ENCODE measurements at regions not wholly inside any gene's neighbourhood (a gene's known extent, or its start where the extent isn't known, plus 50 kb on each side); places are given as distances from the start of the nearest gene placed in this dataset.

DNA sequence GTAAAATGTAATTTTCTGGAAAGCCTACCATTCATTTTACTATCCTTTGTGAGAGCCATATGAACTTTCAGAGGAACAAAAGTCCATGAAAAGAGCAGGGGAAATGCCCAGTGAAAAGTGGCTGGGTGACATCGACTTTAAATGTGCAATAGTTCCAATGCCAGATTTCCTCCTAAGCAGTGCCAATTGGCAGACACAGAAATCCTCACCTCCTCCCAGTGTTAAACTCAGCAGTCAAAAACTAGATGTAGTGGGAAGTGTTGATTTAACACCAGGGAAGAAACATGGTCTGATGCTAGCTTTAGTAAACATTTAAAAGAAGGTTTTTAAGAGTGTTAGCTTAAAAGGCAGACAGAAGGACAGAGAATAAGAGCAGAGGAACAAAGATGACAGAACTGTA lies 2055.2 kb downstream of the MAT2B start:
- POLR2A ChIA-PET: no interaction called here
- H3K4me3 Mint-ChIP-seq: no peak overlapping the region

DNA sequence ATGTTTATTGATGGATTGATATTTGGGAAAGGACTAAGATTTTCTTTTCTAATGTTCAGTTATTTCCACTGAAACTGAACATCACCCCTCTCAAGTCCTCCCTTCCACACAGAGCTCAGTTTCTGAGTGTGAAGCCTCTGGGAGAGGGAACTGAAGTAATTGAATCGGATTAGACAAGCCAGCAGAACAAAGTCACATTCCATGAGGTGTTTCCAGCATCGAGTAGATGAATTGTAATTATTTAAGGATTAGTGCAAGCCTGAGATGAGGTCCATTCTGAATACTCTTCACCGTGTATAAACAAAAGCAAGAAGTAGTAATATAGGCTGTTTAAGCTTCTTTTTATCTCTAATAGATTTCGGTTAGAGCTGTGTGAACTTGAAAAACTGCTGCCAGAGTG lies 2060.5 kb downstream of the MAT2B start:
- H3K4me3 Mint-ChIP-seq: no peak overlapping the region
- POLR2A ChIA-PET: no interaction called here
- no peak for ATAC-seq (ENCODE audit: low read depth)
- no peaks in the 10 kb centered on the region for H3K4me1 Mint-ChIP-seq
- peaks cover 2% of the 10 kb centered on the region for H3K9me3 Mint-ChIP-seq
- H3K36me3 Mint-ChIP-seq: no peaks in the 10 kb centered on the region
- H3K27me3 Mint-ChIP-seq: no peaks in the 10 kb centered on the region
- H3K27ac Mint-ChIP-seq: no peak overlapping the region
- no peak for DNase-seq

More for the DNA sequence above, 2055.2 kb downstream of the MAT2B start:
- no peaks in the 10 kb centered on the region for H3K4me1 Mint-ChIP-seq
- H3K27me3 Mint-ChIP-seq: no peaks in the 10 kb centered on the region
- H3K27ac Mint-ChIP-seq: no peak overlapping the region
- ATAC-seq (ENCODE audit: low read depth) (no peak), DNase-seq (no peak)
- H3K36me3 Mint-ChIP-seq: no peaks in the 10 kb centered on the region
- peaks cover 1% of the 10 kb centered on the region for H3K9me3 Mint-ChIP-seq

GRCh38 chr5:165569551-165569950 lies 2064.1 kb downstream of the MAT2B start:
- POLR2A ChIA-PET: no interaction called here
- H3K4me3 Mint-ChIP-seq: no peak overlapping the region
- no peaks in the 10 kb centered on the region for H3K27me3 Mint-ChIP-seq
- no peaks in the 10 kb centered on the region for H3K4me1 Mint-ChIP-seq
- H3K9me3 Mint-ChIP-seq: peaks cover 6% of the 10 kb centered on the region
- ATAC-seq (ENCODE audit: low read depth) (no peak), DNase-seq (no peak)
- H3K36me3 Mint-ChIP-seq: no peaks in the 10 kb centered on the region
- H3K27ac Mint-ChIP-seq: no peak overlapping the region

GRCh38 chr5:165573445-165573844 lies 2068.0 kb downstream of the MAT2B start:
- no peak for DNase-seq
- Mint-ChIP-seq H3K9me3 (peaks cover 6% of the 10 kb centered on the region), H3K27me3 (no peaks in the 10 kb centered on the region), H3K4me1 (no peaks in the 10 kb centered on the region), H3K4me3 (no peak overlapping the region), H3K27ac (no peak overlapping the region), H3K36me3 (no peaks in the 10 kb centered on the region)
- no peak for ATAC-seq (ENCODE audit: low read depth)
- POLR2A ChIA-PET: no interaction called here

DNA sequence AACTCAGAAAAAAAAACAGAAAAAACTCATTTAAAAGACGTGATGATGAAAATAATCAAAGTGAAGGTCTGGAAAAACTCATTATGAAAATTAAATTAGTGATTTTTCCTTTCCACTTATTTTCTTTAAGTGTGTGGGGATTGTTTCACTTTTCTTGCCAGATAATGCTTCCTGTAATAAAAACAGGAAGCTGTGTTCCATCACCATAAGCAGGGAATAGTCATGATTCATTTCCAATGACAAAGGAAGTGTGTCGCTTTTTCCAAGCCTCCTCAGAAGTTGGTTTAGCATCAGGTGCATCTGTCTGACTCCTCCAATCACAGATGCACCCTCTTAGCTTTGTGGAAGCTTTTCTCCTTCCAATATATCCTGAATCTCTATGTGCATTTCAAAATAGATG lies 2068.7 kb downstream of the MAT2B start:
- Mint-ChIP-seq H3K27me3 (no peaks in the 10 kb centered on the region), H3K9me3 (peaks cover 6% of the 10 kb centered on the region), H3K4me1 (no peaks in the 10 kb centered on the region), H3K36me3 (no peaks in the 10 kb centered on the region), H3K27ac (no peak overlapping the region), H3K4me3 (no peak overlapping the region)
- DNase-seq (no peak), ATAC-seq (ENCODE audit: low read depth) (no peak)
- POLR2A ChIA-PET: no interaction called here

- Mint-ChIP-seq H3K9me3 (no peaks in the 10 kb centered on the region), H3K4me1 (no peaks in the 10 kb centered on the region), H3K27ac (no peak overlapping the region), H3K27me3 (no peaks in the 10 kb centered on the region), H3K4me3 (no peak overlapping the region), H3K36me3 (no peaks in the 10 kb centered on the region)
- no peak for ATAC-seq (ENCODE audit: low read depth)
- POLR2A ChIA-PET: no interaction called here
- no peak for DNase-seq
Observed at GRCh38 chr5:165576678-165577275, 2071.4 kb downstream of the MAT2B start.

DNA sequence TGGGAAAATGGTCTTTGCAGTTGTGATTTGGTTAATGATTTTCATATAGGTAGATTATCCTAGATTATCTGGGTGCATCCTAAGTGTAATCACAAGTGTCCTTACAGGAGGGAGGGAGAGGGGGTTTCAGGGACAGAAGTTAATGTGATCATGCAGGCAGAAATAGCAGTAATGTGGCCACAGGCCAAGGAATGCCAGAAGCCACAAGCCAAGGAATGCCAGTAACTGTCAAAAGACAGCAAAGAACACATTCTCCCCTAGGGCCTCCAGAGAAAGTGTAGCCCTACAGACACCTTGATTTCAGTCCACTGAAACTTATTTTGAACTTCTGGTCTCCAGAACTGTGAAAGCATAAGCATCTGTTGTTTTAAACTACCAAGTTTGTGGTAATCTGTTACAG lies 2074.5 kb downstream of the MAT2B start:
- POLR2A ChIA-PET: no interaction called here
- H3K27me3 Mint-ChIP-seq: no peaks in the 10 kb centered on the region
- no peaks in the 10 kb centered on the region for H3K4me1 Mint-ChIP-seq
- H3K36me3 Mint-ChIP-seq: no peaks in the 10 kb centered on the region
- ATAC-seq (ENCODE audit: low read depth) (no peak), DNase-seq (no peak)
- no peak overlapping the region for H3K4me3 Mint-ChIP-seq
- H3K27ac Mint-ChIP-seq: no peak overlapping the region
- no peaks in the 10 kb centered on the region for H3K9me3 Mint-ChIP-seq

- no peaks in the 10 kb centered on the region for H3K4me1 Mint-ChIP-seq
- POLR2A ChIA-PET: no interaction called here
- no peak for ATAC-seq (ENCODE audit: low read depth)
- H3K27me3 Mint-ChIP-seq: no peaks in the 10 kb centered on the region
- no peak overlapping the region for H3K4me3 Mint-ChIP-seq
- H3K9me3 Mint-ChIP-seq: peaks cover 1% of the 10 kb centered on the region
- no peak for DNase-seq
- H3K36me3 Mint-ChIP-seq: no peaks in the 10 kb centered on the region
- no peak overlapping the region for H3K27ac Mint-ChIP-seq
Observed at GRCh38 chr5:165594693-165595092, 2089.3 kb downstream of the MAT2B start.

GRCh38 chr5:165602529-165602928 lies 2097.1 kb downstream of the MAT2B start:
- ATAC-seq (ENCODE audit: low read depth) (no peak), DNase-seq (no peak)
- no peaks in the 10 kb centered on the region for H3K4me1 Mint-ChIP-seq
- H3K4me3 Mint-ChIP-seq: no peak overlapping the region
- POLR2A ChIA-PET: no interaction called here
- peaks cover 8% of the 10 kb centered on the region for H3K9me3 Mint-ChIP-seq
- H3K27ac Mint-ChIP-seq: no peak overlapping the region
- no peaks in the 10 kb centered on the region for H3K36me3 Mint-ChIP-seq
- H3K27me3 Mint-ChIP-seq: no peaks in the 10 kb centered on the region

- Mint-ChIP-seq H3K27ac (no peak overlapping the region), H3K27me3 (no peaks in the 10 kb centered on the region), H3K9me3 (peaks cover 7% of the 10 kb centered on the region), H3K36me3 (no peaks in the 10 kb centered on the region), H3K4me3 (no peak overlapping the region), H3K4me1 (no peaks in the 10 kb centered on the region)
- DNase-seq (no peak), ATAC-seq (ENCODE audit: low read depth) (no peak)
- POLR2A ChIA-PET: no interaction called here
Observed at GRCh38 chr5:165607026-165607425, 2101.6 kb downstream of the MAT2B start.

DNA sequence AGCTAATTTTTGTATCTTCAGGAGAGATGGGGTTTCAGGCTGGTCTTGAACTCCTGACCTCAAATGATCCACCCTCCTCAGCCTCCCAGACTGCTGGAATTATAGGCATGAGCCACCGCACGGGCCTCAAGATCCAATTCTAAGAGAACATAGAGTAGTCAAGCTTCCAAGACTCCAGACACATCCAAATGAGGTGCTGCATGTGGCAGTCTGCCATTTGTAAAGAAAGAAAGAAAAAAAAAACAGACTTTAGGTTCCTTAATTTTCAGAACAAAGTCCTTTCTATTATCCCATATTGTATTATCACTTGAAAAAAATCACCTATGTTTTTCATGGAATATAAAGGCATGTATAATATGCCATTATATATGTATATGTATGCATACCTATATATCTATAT lies 2104.5 kb downstream of the MAT2B start:
- Mint-ChIP-seq H3K27me3 (no peaks in the 10 kb centered on the region), H3K36me3 (no peaks in the 10 kb centered on the region), H3K27ac (no peak overlapping the region), H3K4me3 (no peak overlapping the region), H3K9me3 (peaks cover 5% of the 10 kb centered on the region), H3K4me1 (no peaks in the 10 kb centered on the region)
- ATAC-seq (ENCODE audit: low read depth) (no peak), DNase-seq (no peak)
- POLR2A ChIA-PET: no interaction called here

DNA sequence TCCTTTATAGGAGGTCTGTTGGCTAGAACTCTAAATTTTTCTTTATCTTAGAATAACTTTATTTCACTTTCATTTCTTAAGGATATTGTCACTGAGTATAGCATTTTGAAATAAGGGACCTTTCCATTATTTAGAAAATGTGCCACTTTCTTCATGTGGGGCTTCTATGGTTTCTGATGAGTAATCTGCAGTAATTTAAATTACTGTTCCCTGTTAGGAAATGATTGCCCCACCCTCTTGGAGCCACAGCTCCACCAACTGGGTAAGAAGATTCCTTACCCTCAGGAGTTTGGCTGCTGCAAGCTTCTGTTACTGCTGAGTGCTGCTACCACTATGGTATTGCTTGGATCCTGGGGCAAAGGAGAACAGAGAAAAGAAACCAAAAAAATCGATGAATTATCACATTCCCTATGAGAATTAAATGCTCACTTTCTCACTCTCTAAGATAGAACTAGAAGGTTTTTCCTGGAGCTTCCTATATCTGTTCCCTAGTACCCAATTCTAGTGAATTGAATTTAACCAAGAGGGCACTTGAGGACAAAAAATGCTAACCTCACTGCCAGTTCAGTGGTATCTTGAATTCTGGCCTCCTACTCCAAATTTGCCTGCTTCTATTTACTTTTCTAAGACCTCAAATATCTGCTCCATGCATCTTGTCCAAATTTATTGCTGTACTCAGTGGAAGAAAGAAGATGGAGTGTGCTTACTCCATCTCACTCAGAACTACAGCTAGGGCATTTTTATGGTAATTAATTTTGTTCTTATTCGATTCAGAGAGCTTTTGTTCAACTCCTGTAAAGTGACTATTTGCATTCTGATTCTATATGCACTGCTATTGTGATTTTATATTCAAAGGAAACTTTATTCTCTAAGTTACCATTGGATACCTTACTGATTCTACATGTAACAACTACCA lies 2111.3 kb downstream of the MAT2B start:
- Mint-ChIP-seq H3K4me3 (no peak overlapping the region), H3K9me3 (peaks cover 2% of the 10 kb centered on the region), H3K36me3 (no peaks in the 10 kb centered on the region), H3K27me3 (no peaks in the 10 kb centered on the region), H3K27ac (no peak overlapping the region), H3K4me1 (no peaks in the 10 kb centered on the region)
- POLR2A ChIA-PET: no interaction called here
- ATAC-seq (ENCODE audit: low read depth) (no peak), DNase-seq (no peak)

DNA sequence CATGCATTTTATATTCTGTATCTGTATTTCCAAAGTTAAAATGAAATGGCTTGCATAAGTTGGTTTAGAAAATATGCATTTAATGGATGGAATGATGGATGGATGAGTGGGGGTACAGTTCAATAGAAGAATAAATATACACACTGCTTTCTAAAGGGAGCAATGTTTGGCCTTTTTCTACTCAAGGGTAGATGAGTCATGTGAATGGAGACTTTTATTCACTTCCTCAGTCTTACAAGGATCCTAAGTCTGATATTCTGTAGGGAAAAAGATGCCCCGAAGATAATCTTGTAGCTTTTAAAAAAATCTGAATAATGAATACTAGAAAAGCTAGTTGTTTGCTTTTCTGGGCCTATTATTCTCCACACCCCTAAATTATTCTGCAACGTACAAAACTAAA lies 2112.1 kb downstream of the MAT2B start:
- Mint-ChIP-seq H3K4me3 (no peak overlapping the region), H3K9me3 (peaks cover 2% of the 10 kb centered on the region), H3K36me3 (no peaks in the 10 kb centered on the region), H3K27ac (no peak overlapping the region), H3K27me3 (no peaks in the 10 kb centered on the region), H3K4me1 (no peaks in the 10 kb centered on the region)
- DNase-seq: no peak
- no peak for ATAC-seq (ENCODE audit: low read depth)
- POLR2A ChIA-PET: no interaction called here

DNA sequence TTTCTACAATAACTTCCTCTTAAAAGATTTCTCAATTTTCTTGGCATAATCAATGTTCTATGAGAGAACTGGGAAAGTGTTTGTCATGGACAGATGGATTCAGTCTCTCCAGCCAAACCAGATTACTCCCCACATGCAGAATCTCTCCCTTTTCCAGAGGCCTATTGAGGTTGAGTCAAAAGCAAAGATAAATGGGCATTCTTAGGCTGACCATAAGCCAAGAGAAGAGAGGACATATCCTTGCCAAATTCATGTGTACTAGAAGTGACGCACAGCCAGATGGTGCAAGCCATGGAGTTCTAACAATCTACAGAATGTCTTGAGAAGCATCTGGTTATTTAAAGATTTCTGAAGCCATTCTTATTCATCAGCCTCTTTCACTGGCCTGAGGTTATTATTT lies 2115.0 kb downstream of the MAT2B start:
- ATAC-seq (ENCODE audit: low read depth): no peak
- no peak for DNase-seq
- POLR2A ChIA-PET: no interaction called here
- H3K4me3 Mint-ChIP-seq: no peak overlapping the region
- H3K36me3 Mint-ChIP-seq: no peaks in the 10 kb centered on the region
- no peaks in the 10 kb centered on the region for H3K27me3 Mint-ChIP-seq
- H3K27ac Mint-ChIP-seq: no peak overlapping the region
- H3K4me1 Mint-ChIP-seq: peaks cover 3% of the 10 kb centered on the region
- H3K9me3 Mint-ChIP-seq: peaks cover 5% of the 10 kb centered on the region

Data from activated naive CD8-positive, alpha-beta T cell treated with anti-CD3 and anti-CD28 coated beads, Interleukin-2, amount 10 ng/mL, durations not matched to agents 7 days and 5 days (primary cell).